GM12878 (cell line): ENCODE measurements at regions not wholly inside any gene's neighbourhood (a gene's known extent, or its start where the extent isn't known, plus 50 kb on each side); places are given as distances from the start of the nearest gene placed in this dataset.

Source experiments
- ATAC-seq: fragments of 200-7000 bp; cut with Tn5 transposase; 3 replicates; pipeline ENCODE4 v1.9.1; 2020; ENCODE audit warnings: mild to moderate bottlenecking, moderate library complexity
- BruUV-seq: library from RNA; stranded (reverse); fragments of 400-500 nt; replicated peaks from 2 replicates; lab custom pipeline; 2021; lab: Mats Ljungman, UMichigan
- CTCF ChIA-PET: fragments of 300-600 bp; sonication (Branson Sonifier 250); formaldehyde crosslinking; extraction: SDS; loops from one replicate; lab custom pipeline; 2021; ENCODE audit warnings: inconsistent platforms; lab: Yijun Ruan, JAX
- POLR2A ChIA-PET: fragments of 350-600 bp; formaldehyde crosslinking; extraction: SDS; loops from one replicate; lab custom pipeline; 2021; ENCODE audit warnings: inconsistent platforms; lab: Charles Lee
- RAD21 ChIA-PET: fragments of 300-600 bp; sonication (Branson Sonifier 250); formaldehyde crosslinking; loops from one replicate; lab custom pipeline; 2023; ENCODE audit warnings: antibody characterized with exemption; ENCODE audit not compliant: unreplicated experiment; lab: Charles Lee
- SMC1A ChIA-PET: fragments of 300-600 bp; sonication (Branson Sonifier 250); formaldehyde crosslinking; loops from one replicate; lab custom pipeline; 2023; ENCODE audit not compliant: unreplicated experiment, uncharacterized antibody; lab: Charles Lee
- DNase-seq: peaks from one replicate; pipeline ENCODE4 v3.0.0-alpha.2; 2011; ENCODE audit warnings: low read depth, low spot score
- FAIRE-seq: peaks from 3 replicates; lab custom pipeline; 2011; peaks lifted over from hg19 to GRCh38; lab: Jason Lieb, UNC
- H2AFZ ChIP-seq: 2 replicates; pipeline ENCODE4 v1.6.0; 2011; ENCODE audit warnings: low read depth, low read length, control low read depth; ENCODE audit not compliant: control insufficient read depth
- H3K27ac ChIP-seq: 2 replicates; pipeline ENCODE4 v1.5.1; 2011; ENCODE audit warnings: control low read depth; ENCODE audit not compliant: control insufficient read depth, insufficient read depth
- H3K27me3 ChIP-seq, 2 experiments: replicated peaks in 1 of 2; 2 replicates each; pipeline versions ENCODE4 v1.6.0 to v1.6.1; 2011; ENCODE audit warnings: low read length in 1 of 2; ENCODE audit not compliant: control insufficient read depth in 2 of 2, insufficient read depth in 2 of 2
- H3K36me3 ChIP-seq, 2 experiments: 2 replicates each; pipeline ENCODE4 v1.5.1; 2011; ENCODE audit warnings: low read length in 1 of 2; ENCODE audit not compliant: control insufficient read depth in 2 of 2, insufficient read depth in 2 of 2
- H3K4me1 ChIP-seq: 2 replicates; pipeline ENCODE4 v1.6.1; 2011; ENCODE audit warnings: mild to moderate bottlenecking, low read length, moderate library complexity, mixed read lengths; ENCODE audit not compliant: control insufficient read depth, insufficient read depth
- H3K4me2 ChIP-seq: 2 replicates; pipeline ENCODE4 v1.6.0; 2011; ENCODE audit warnings: control low read depth; ENCODE audit not compliant: control insufficient read depth, insufficient read depth
- H3K4me3 ChIP-seq: fragments of 200-600 bp; sonication (generic); 2 replicates; pipeline ENCODE4 v1.5.1; 2016
- H3K79me2 ChIP-seq: 2 replicates; pipeline ENCODE4 v1.6.0; 2011; ENCODE audit warnings: low read length; ENCODE audit not compliant: control insufficient read depth, insufficient read depth
- H3K9ac ChIP-seq: 2 replicates; pipeline ENCODE4 v1.8.0; 2011; ENCODE audit warnings: low read length, control low read depth, mixed read lengths; ENCODE audit not compliant: control insufficient read depth, insufficient read depth
- H3K9me3 ChIP-seq: replicated peaks from 3 replicates; pipeline ENCODE4 v1.5.1; 2011; ENCODE audit warnings: mild to moderate bottlenecking, low read length; ENCODE audit not compliant: control insufficient read depth, insufficient read depth
- H4K20me1 ChIP-seq: 2 replicates; pipeline ENCODE4 v1.6.0; 2011; ENCODE audit not compliant: control insufficient read depth, insufficient read depth
- CBX5 ChIP-seq: sonication (generic); IDR thresholded peaks from 2 replicates; pipeline ENCODE4 v1.6.1; 2016; ENCODE audit warnings: low read depth, moderate library complexity, mild to moderate bottlenecking, inconsistent platforms
- EGR1 ChIP-seq, 2 experiments: IDR thresholded peaks; 1 replicate in 1 of 2; 2 replicates in 1 of 2; pipeline ENCODE4 v1.6.1; 2011 to 2012; ENCODE audit warnings: low read depth in 2 of 2, low read length in 2 of 2, borderline replicate concordance in 1 of 2, mild to moderate bottlenecking in 1 of 2, moderate library complexity in 1 of 2
- KLF5 ChIP-seq: fragments of 450-650 bp; IDR thresholded peaks from 2 replicates; pipeline ENCODE4 v1.6.1; 2014; ENCODE audit warnings: mild to moderate bottlenecking; ENCODE audit not compliant: partially characterized antibody
- MTA2 ChIP-seq: fragments of 450-650 bp; IDR thresholded peaks from 2 replicates; pipeline ENCODE4 v1.6.1; 2016; ENCODE audit warnings: low read depth, mild to moderate bottlenecking, moderate library complexity
- RUNX3 ChIP-seq: IDR thresholded peaks from 2 replicates; pipeline ENCODE4 v1.6.1; 2012; ENCODE audit warnings: low read length, inconsistent platforms
- SMAD1 ChIP-seq: fragments of 450-650 bp; IDR thresholded peaks from 2 replicates; pipeline ENCODE4 v1.6.1; 2018; ENCODE audit warnings: mild to moderate bottlenecking, low read depth; ENCODE audit not compliant: partially characterized antibody
- TCF3 ChIP-seq: IDR thresholded peaks from 2 replicates; pipeline ENCODE4 v1.6.1; 2012; ENCODE audit warnings: low read depth, mild to moderate bottlenecking, low read length, borderline replicate concordance; ENCODE audit not compliant: insufficient read depth
- YY1 ChIP-seq: IDR thresholded peaks from 2 replicates; pipeline ENCODE4 v1.6.1; 2011; ENCODE audit warnings: low read depth, mild to moderate bottlenecking, low read length
- WGBS: methylation state at CpG from one replicate; pipeline ENCODE4 v1.1.6; 2016; ENCODE audit warnings: low lambda C conversion rate; ENCODE audit not compliant: insufficient replicate concordance, insufficient coverage; ENCODE audit errors: missing lambda C conversion rate; 5-methylcytosine and 5-hydroxymethylcytosine counted together
- in situ Hi-C: fragments of 300-500 bp; cut with MboI; formaldehyde crosslinking; loops from 9 replicates; pipeline ENCODE4 v1.14.3; 2018; ENCODE audit warnings: mixed read lengths
- intact Hi-C: fragments of 100-400 bp; cut with micrococcal nuclease; formaldehyde crosslinking; loops from one replicate; pipeline ENCODE4 v1.14.2; 2022; ENCODE audit not compliant: unreplicated experiment
- TF ChIP-seq, protein P1 (sequence below): fragments of 150-350 bp; IDR thresholded peaks from 2 replicates; pipeline ENCODE4 v1.6.1; 2016; ENCODE audit warnings: low read depth, low read length
- TF ChIP-seq, protein P2 (sequence below): IDR thresholded peaks from 2 replicates; pipeline ENCODE4 v1.6.1; 2012; ENCODE audit warnings: low read length, inconsistent platforms

DNA sequence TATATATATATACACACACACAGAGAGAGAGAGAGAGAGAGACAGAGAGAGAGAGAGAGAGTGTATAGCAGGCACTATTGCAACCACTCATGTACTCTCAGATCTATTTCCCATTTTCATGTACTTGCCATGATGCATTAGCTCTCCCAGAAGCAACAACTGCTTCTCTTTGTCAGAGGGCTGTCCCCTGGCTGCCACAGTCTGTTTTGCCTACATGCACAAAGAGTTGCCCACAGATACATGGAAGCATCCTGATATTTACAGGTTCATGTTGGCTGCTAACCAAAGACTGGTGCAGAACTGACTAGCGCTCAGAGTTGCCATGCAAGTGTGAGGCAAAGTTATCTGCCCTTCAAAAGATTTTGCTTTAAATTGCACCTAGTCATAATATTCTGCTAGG lies 469.3 kb upstream of the ZNF804A start (continued):
- TF ChIP-seq, protein P1, sequence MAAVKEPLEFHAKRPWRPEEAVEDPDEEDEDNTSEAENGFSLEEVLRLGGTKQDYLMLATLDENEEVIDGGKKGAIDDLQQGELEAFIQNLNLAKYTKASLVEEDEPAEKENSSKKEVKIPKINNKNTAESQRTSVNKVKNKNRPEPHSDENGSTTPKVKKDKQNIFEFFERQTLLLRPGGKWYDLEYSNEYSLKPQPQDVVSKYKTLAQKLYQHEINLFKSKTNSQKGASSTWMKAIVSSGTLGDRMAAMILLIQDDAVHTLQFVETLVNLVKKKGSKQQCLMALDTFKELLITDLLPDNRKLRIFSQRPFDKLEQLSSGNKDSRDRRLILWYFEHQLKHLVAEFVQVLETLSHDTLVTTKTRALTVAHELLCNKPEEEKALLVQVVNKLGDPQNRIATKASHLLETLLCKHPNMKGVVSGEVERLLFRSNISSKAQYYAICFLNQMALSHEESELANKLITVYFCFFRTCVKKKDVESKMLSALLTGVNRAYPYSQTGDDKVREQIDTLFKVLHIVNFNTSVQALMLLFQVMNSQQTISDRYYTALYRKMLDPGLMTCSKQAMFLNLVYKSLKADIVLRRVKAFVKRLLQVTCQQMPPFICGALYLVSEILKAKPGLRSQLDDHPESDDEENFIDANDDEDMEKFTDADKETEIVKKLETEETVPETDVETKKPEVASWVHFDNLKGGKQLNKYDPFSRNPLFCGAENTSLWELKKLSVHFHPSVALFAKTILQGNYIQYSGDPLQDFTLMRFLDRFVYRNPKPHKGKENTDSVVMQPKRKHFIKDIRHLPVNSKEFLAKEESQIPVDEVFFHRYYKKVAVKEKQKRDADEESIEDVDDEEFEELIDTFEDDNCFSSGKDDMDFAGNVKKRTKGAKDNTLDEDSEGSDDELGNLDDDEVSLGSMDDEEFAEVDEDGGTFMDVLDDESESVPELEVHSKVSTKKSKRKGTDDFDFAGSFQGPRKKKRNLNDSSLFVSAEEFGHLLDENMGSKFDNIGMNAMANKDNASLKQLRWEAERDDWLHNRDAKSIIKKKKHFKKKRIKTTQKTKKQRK, result no peak
- TF ChIP-seq TCF3 (no peak), EGR1 (IDR thresholded peaks at IDR 0.05; ENCODE audit: borderline replicate concordance in 1 of 2, low read depth in 2 of 2, low read length in 2 of 2) (no peak), YY1 (no peak), MTA2 (no peak), CBX5 (no peak), RUNX3 (no peak)

DNA sequence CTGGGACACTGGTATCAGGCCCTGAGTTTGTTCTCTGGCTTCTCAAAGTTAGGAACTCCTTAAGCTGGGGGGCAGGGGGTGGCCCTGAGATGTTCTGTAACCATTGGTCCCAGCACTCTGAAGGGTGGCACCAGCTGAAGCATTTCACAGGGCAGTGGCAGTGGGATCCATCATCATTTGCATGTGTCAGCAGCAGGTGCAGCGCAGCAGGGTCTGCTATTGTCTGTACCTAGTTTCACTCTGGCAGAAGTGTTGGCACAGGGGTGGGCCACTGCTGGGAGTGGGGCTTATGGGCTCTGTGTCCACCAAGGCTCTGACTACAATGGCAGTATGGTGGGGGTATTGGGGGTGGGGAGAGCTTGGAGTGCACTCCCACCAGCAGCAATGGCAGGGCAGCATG lies 460.4 kb upstream of the ZNF804A start:
- TF ChIP-seq SMAD1 (no peak), KLF5 (no peak)
- TF ChIP-seq, protein P2, sequence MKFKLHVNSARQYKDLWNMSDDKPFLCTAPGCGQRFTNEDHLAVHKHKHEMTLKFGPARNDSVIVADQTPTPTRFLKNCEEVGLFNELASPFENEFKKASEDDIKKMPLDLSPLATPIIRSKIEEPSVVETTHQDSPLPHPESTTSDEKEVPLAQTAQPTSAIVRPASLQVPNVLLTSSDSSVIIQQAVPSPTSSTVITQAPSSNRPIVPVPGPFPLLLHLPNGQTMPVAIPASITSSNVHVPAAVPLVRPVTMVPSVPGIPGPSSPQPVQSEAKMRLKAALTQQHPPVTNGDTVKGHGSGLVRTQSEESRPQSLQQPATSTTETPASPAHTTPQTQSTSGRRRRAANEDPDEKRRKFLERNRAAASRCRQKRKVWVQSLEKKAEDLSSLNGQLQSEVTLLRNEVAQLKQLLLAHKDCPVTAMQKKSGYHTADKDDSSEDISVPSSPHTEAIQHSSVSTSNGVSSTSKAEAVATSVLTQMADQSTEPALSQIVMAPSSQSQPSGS, result no peak
- TF ChIP-seq, all 136 proteins: peak for 0
- Histone ChIP-seq H3K4me3 (no peak overlapping the region), H3K36me3 (no peaks in the 10 kb centered on the region), H4K20me1 (no peaks in the 10 kb centered on the region), H3K27ac (no peak overlapping the region), H3K27me3 (no peaks in the 10 kb centered on the region), H3K4me2 (no peak overlapping the region), H2AFZ (no peak overlapping the region), H3K4me1 (no peaks in the 10 kb centered on the region), H3K79me2 (no peaks in the 10 kb centered on the region), H3K9ac (no peak overlapping the region), H3K9me3 (no peaks in the 10 kb centered on the region)
- ChIA-PET RAD21 (no interaction called here), CTCF (interaction anchor here (0.6 kb wide), 1 partner anchor 326 kb away, joined by 3 read pairs; no protein-coding TSS in a partner anchor), POLR2A (no interaction called here), SMC1A (interaction anchor here (0.8 kb wide), 1 partner anchor 152 kb away, joined by 3 read pairs; no protein-coding TSS in a partner anchor)
- no TSS peak for BruUV-seq
- intact Hi-C loops, result no loop called here
- in situ Hi-C loops, result no loop called here
- 0% methylated on average over 1 of the region's 1 CpG for WGBS
- no peak for DNase-seq
- no peak for FAIRE-seq
- ATAC-seq, result no peak
